GM12878 (cell line): ENCODE measurements at regions not wholly inside any gene's neighbourhood (a gene's known extent, or its start where the extent isn't known, plus 50 kb on each side); places are given as distances from the start of the nearest gene placed in this dataset.

Experiments
- ATAC-seq: fragments of 200-7000 bp; cut with Tn5 transposase; 3 replicates; pipeline ENCODE4 v1.9.1; 2020; ENCODE audit warnings: mild to moderate bottlenecking, moderate library complexity
- BruUV-seq: library from RNA; stranded (reverse); fragments of 400-500 nt; replicated peaks from 2 replicates; lab custom pipeline; 2021; lab: Mats Ljungman, UMichigan
- CTCF ChIA-PET: fragments of 300-600 bp; sonication (Branson Sonifier 250); formaldehyde crosslinking; extraction: SDS; loops from one replicate; lab custom pipeline; 2021; ENCODE audit warnings: inconsistent platforms; lab: Yijun Ruan, JAX
- POLR2A ChIA-PET: fragments of 350-600 bp; formaldehyde crosslinking; extraction: SDS; loops from one replicate; lab custom pipeline; 2021; ENCODE audit warnings: inconsistent platforms; lab: Charles Lee
- RAD21 ChIA-PET: fragments of 300-600 bp; sonication (Branson Sonifier 250); formaldehyde crosslinking; loops from one replicate; lab custom pipeline; 2023; ENCODE audit warnings: antibody characterized with exemption; ENCODE audit not compliant: unreplicated experiment; lab: Charles Lee
- SMC1A ChIA-PET: fragments of 300-600 bp; sonication (Branson Sonifier 250); formaldehyde crosslinking; loops from one replicate; lab custom pipeline; 2023; ENCODE audit not compliant: unreplicated experiment, uncharacterized antibody; lab: Charles Lee
- DNase-seq: peaks from one replicate; pipeline ENCODE4 v3.0.0-alpha.2; 2011; ENCODE audit warnings: low read depth, low spot score
- FAIRE-seq: peaks from 3 replicates; lab custom pipeline; 2011; peaks lifted over from hg19 to GRCh38; lab: Jason Lieb, UNC
- H2AFZ ChIP-seq: 2 replicates; pipeline ENCODE4 v1.6.0; 2011; ENCODE audit warnings: low read depth, low read length, control low read depth; ENCODE audit not compliant: control insufficient read depth
- H3K27ac ChIP-seq: 2 replicates; pipeline ENCODE4 v1.5.1; 2011; ENCODE audit warnings: control low read depth; ENCODE audit not compliant: control insufficient read depth, insufficient read depth
- H3K27me3 ChIP-seq, 2 experiments: replicated peaks in 1 of 2; 2 replicates each; pipeline versions ENCODE4 v1.6.0 to v1.6.1; 2011; ENCODE audit warnings: low read length in 1 of 2; ENCODE audit not compliant: control insufficient read depth in 2 of 2, insufficient read depth in 2 of 2
- H3K36me3 ChIP-seq, 2 experiments: 2 replicates each; pipeline ENCODE4 v1.5.1; 2011; ENCODE audit warnings: low read length in 1 of 2; ENCODE audit not compliant: control insufficient read depth in 2 of 2, insufficient read depth in 2 of 2
- H3K4me1 ChIP-seq: 2 replicates; pipeline ENCODE4 v1.6.1; 2011; ENCODE audit warnings: mild to moderate bottlenecking, low read length, moderate library complexity, mixed read lengths; ENCODE audit not compliant: control insufficient read depth, insufficient read depth
- H3K4me2 ChIP-seq: 2 replicates; pipeline ENCODE4 v1.6.0; 2011; ENCODE audit warnings: control low read depth; ENCODE audit not compliant: control insufficient read depth, insufficient read depth
- H3K4me3 ChIP-seq: fragments of 200-600 bp; sonication (generic); 2 replicates; pipeline ENCODE4 v1.5.1; 2016
- H3K79me2 ChIP-seq: 2 replicates; pipeline ENCODE4 v1.6.0; 2011; ENCODE audit warnings: low read length; ENCODE audit not compliant: control insufficient read depth, insufficient read depth
- H3K9ac ChIP-seq: 2 replicates; pipeline ENCODE4 v1.8.0; 2011; ENCODE audit warnings: low read length, control low read depth, mixed read lengths; ENCODE audit not compliant: control insufficient read depth, insufficient read depth
- H3K9me3 ChIP-seq: replicated peaks from 3 replicates; pipeline ENCODE4 v1.5.1; 2011; ENCODE audit warnings: mild to moderate bottlenecking, low read length; ENCODE audit not compliant: control insufficient read depth, insufficient read depth
- H4K20me1 ChIP-seq: 2 replicates; pipeline ENCODE4 v1.6.0; 2011; ENCODE audit not compliant: control insufficient read depth, insufficient read depth
- CHD2 ChIP-seq: IDR thresholded peaks from 2 replicates; pipeline ENCODE4 v1.6.1; 2011; ENCODE audit warnings: low read depth, low read length, improper control_type of control experiment, borderline replicate concordance
- FOXM1 ChIP-seq: IDR thresholded peaks from 2 replicates; pipeline ENCODE4 v1.6.1; 2012; ENCODE audit warnings: low read depth, mild to moderate bottlenecking, inconsistent platforms, low read length, moderate library complexity
- GATAD2B ChIP-seq: fragments of 450-650 bp; conservative IDR thresholded peaks from 2 replicates; pipeline ENCODE4 v1.6.1; 2017; ENCODE audit warnings: low read depth, mild to moderate bottlenecking, moderate library complexity
- MYB ChIP-seq: fragments of 150-350 bp; IDR thresholded peaks from 2 replicates; pipeline ENCODE4 v1.6.1; 2014; ENCODE audit warnings: mild to moderate bottlenecking, low read depth, low read length, borderline replicate concordance
- NRF1 ChIP-seq: conservative IDR thresholded peaks from 2 replicates; pipeline ENCODE4 v1.6.1; 2011; ENCODE audit warnings: mild to moderate bottlenecking, low read depth, low read length, improper control_type of control experiment
- RELA ChIP-seq: fragments of 450-650 bp; IDR thresholded peaks from 2 replicates; pipeline ENCODE4 v1.8.0; 2014; ENCODE audit warnings: borderline replicate concordance; ENCODE audit not compliant: partially characterized antibody
- ZZZ3 ChIP-seq: IDR thresholded peaks from 2 replicates; pipeline ENCODE4 v1.6.1; 2011; ENCODE audit warnings: low read depth; ENCODE audit not compliant: control insufficient read depth, insufficient read length
- WGBS: methylation state at CpG from one replicate; pipeline ENCODE4 v1.1.6; 2016; ENCODE audit warnings: low lambda C conversion rate; ENCODE audit not compliant: insufficient replicate concordance, insufficient coverage; ENCODE audit errors: missing lambda C conversion rate; 5-methylcytosine and 5-hydroxymethylcytosine counted together
- in situ Hi-C: fragments of 300-500 bp; cut with MboI; formaldehyde crosslinking; loops from 9 replicates; pipeline ENCODE4 v1.14.3; 2018; ENCODE audit warnings: mixed read lengths
- intact Hi-C: fragments of 100-400 bp; cut with micrococcal nuclease; formaldehyde crosslinking; loops from one replicate; pipeline ENCODE4 v1.14.2; 2022; ENCODE audit not compliant: unreplicated experiment
- TF ChIP-seq, protein P1 (sequence below): IDR thresholded peaks from 2 replicates; pipeline ENCODE4 v1.6.1; 2012; ENCODE audit warnings: low read length, inconsistent platforms

DNA sequence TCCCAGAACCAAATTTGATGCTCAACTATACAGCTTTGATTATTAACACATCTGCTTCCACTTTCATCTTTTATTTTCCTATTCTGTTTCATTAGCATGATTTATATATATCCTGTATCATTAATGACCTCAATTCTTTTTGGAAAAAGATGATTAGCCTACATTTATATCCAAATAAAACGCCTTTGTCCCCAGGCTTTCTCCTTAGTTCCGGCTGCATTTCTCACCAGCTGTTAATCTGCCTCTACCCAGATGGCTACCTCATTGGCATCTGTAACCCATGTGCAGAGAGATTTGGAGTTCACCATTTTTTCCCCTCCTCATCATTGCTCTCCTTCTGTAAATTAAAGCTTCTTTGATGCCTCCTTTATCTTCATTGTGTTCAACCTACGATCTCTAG, 336.8 kb upstream of the RGS6 start (continued):
- TF ChIP-seq CHD2 (no peak), MYB (no peak), GATAD2B (no peak), RELA (no peak), ZZZ3 (no peak)
- TF ChIP-seq, protein P1, sequence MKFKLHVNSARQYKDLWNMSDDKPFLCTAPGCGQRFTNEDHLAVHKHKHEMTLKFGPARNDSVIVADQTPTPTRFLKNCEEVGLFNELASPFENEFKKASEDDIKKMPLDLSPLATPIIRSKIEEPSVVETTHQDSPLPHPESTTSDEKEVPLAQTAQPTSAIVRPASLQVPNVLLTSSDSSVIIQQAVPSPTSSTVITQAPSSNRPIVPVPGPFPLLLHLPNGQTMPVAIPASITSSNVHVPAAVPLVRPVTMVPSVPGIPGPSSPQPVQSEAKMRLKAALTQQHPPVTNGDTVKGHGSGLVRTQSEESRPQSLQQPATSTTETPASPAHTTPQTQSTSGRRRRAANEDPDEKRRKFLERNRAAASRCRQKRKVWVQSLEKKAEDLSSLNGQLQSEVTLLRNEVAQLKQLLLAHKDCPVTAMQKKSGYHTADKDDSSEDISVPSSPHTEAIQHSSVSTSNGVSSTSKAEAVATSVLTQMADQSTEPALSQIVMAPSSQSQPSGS, result no peak

DNA sequence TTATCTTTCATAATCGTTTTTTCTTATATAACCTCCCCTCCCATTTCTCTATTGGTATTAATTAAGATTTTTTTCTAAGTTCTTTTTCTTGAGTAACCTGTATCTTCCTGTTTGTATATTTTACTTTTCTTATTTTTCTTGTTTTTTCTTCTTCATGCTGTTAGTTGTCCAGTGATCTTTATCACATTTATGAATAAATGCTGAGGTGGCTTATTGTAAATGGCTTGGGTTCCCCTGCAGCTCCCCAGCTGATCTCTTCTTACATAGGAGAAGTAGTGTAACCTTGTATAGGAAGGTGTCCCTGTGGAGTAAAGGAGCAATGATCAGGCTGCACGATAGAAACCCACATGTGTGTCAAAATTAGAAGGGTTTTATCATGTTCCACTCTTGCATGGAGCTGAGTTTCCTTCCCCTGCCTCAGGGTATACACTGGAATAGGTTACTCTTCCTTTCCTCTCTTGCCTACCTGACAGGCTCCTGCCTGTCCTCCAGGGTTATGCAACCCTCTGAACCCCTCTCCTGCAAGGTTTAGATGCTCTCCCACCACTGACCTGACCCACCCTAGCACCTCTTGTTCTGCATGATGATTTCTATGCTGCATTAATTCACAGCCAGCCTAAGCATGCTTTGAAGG, 334.8 kb upstream of the RGS6 start:
- Histone ChIP-seq H3K27ac (peak overlapping the region; percentile 71), H2AFZ (peak overlapping the region; percentile 41), H3K27me3 (no peaks in the 10 kb centered on the region), H3K79me2 (peaks cover 47% of the 10 kb centered on the region), H3K4me3 (no peak overlapping the region), H4K20me1 (no peaks in the 10 kb centered on the region), H3K4me2 (peak overlapping the region; percentile 84), H3K9ac (no peak overlapping the region), H3K36me3 (peaks cover 0 to 8% of the 10 kb centered on the region in 2 experiments; a peak in 2 of 4 replicates), H3K4me1 (peaks cover 20% of the 10 kb centered on the region), H3K9me3 (peaks cover 8% of the 10 kb centered on the region; the same call in 2 of the 3 replicates)
- intact Hi-C loops (no loop called here), in situ Hi-C loops (no loop called here)
- ChIA-PET SMC1A (interaction anchor here (1.0 to 3.7 kb wide), 4 partner anchors 9 to 99 kb away, joined by 3 to 20 read pairs (median 4); no protein-coding TSS in a partner anchor), POLR2A (interaction anchor here (2.7 kb wide), 1 partner anchor 42 kb away, joined by 10 read pairs; no protein-coding TSS in a partner anchor), CTCF (interaction anchor here (1.3 kb wide), 1 partner anchor 11 kb away, joined by 3 read pairs; no protein-coding TSS in a partner anchor), RAD21 (interaction anchor here (1.1 kb wide), 1 partner anchor 136 kb away, joined by 3 read pairs; no protein-coding TSS in a partner anchor)
- FAIRE-seq (no peak), ATAC-seq (peak; percentile 51), DNase-seq (no peak)
- no TSS peak for BruUV-seq
- 33% methylated on average over 2 of the region's 2 CpGs for WGBS
- 0 out of 2 replicates have a peak, but pooled peaks have one; percentile 1 for TF ChIP-seq FOXM1
- TF ChIP-seq NRF1, result no peak
